C1 segment of cervical spinal cord (tissue), 14 donors: ENCODE measurements at regions not wholly inside any gene's neighbourhood (a gene's known extent, or its start where the extent isn't known, plus 50 kb on each side); places are given as distances from the start of the nearest gene placed in this dataset.
"Not testable (repeated sequence)": the region's sequence is repeated elsewhere in the genome, so short reads cannot be mapped to it uniquely, and the experiment has no call there.

Source experiments
- DNase-seq, 14 donors: peaks; one replicate each; lab custom pipeline; 2025; lab: John Stamatoyannopoulos, UW

GRCh38 chr5:72597456-72597948 lies 90.3 kb upstream of the ZNF366 start:
- no peak for DNase-seq

- no peak for DNase-seq
Measured at GRCh38 chr5:72596956-72597355, 89.7 kb upstream of the ZNF366 start.

GRCh38 chr5:72588640-72589039 lies 81.4 kb upstream of the ZNF366 start:
- no peak for DNase-seq

- peak in 1 of 14 donors; percentile 3 for DNase-seq
Measured at GRCh38 chr5:72587661-72588308, 80.6 kb upstream of the ZNF366 start.

- no peak for DNase-seq
Measured at GRCh38 chr5:72586788-72587530, 79.7 kb upstream of the ZNF366 start.

GRCh38 chr5:72584466-72584865 lies 77.3 kb upstream of the ZNF366 start:
- DNase-seq, result no peak

GRCh38 chr5:72579290-72579689 lies 72.1 kb upstream of the ZNF366 start:
- not testable (repeated sequence) for DNase-seq

GRCh38 chr5:72572236-72572765 lies 65.1 kb upstream of the ZNF366 start:
- DNase-seq, result no peak

GRCh38 chr5:72569408-72569944 lies 62.3 kb upstream of the ZNF366 start:
- DNase-seq, result no peak

- DNase-seq, result no peak
Measured at GRCh38 chr5:72566746-72567145, 59.5 kb upstream of the ZNF366 start.

GRCh38 chr5:72565513-72566289 lies 58.5 kb upstream of the ZNF366 start:
- no peak for DNase-seq

- DNase-seq, result no peak
Measured at GRCh38 chr5:72562717-72563116, 55.5 kb upstream of the ZNF366 start.

GRCh38 chr5:72561148-72561972 lies 54.1 kb upstream of the ZNF366 start:
- no peak for DNase-seq

GRCh38 chr5:72559866-72560766 lies 52.9 kb upstream of the ZNF366 start:
- DNase-seq, result peak in 2 of 14 donors; percentile 8 to 36

- DNase-seq, result peak in 1 of 14 donors; percentile 61
Measured at GRCh38 chr5:72558383-72558782, 51.2 kb upstream of the ZNF366 start.

- DNase-seq, result no peak
Measured at GRCh38 chr5:72558046-72558336, 50.8 kb upstream of the ZNF366 start.

GRCh38 chr5:72557167-72558045 lies 50.2 kb upstream of the ZNF366 start:
- no peak for DNase-seq
